HL-60 (cell line): ENCODE measurements at regions not wholly inside any gene's neighbourhood (a gene's known extent, or its start where the extent isn't known, plus 50 kb on each side); places are given as distances from the start of the nearest gene placed in this dataset.

Experiments used
- GABPA ChIP-seq: IDR thresholded peaks from 2 replicates; pipeline ENCODE4 v1.6.1; 2012; ENCODE audit warnings: low read depth
- POLR2AphosphoS5 ChIP-seq: IDR thresholded peaks from 2 replicates; pipeline ENCODE4 v1.6.1; 2012; ENCODE audit warnings: low read depth
- TF ChIP-seq, protein P1 (sequence below): IDR thresholded peaks from one replicate; pipeline ENCODE4 v1.5.1; 2011; ENCODE audit warnings: low read length, control low read depth, inconsistent platforms; ENCODE audit not compliant: insufficient read depth

DNA sequence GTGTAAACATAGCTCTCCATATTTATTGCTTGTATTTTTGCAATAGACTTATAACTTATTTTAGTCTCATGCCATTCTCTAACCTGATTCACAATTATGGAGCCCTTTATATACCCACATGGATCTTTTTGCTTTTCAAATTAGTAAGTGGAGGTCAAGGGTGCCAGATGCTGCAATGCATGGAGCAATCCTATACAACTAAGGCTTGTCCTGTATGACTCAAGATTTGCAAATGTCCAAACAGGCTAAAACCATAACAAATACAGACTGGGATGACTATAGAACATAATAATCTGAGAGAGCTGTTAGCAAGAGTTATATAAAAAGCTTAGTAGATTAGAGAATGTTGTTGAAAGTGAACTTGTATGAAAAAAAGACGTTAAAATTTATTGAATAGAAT is 690.4 kb upstream of the NRXN1 start:
- TF ChIP-seq, protein P1, sequence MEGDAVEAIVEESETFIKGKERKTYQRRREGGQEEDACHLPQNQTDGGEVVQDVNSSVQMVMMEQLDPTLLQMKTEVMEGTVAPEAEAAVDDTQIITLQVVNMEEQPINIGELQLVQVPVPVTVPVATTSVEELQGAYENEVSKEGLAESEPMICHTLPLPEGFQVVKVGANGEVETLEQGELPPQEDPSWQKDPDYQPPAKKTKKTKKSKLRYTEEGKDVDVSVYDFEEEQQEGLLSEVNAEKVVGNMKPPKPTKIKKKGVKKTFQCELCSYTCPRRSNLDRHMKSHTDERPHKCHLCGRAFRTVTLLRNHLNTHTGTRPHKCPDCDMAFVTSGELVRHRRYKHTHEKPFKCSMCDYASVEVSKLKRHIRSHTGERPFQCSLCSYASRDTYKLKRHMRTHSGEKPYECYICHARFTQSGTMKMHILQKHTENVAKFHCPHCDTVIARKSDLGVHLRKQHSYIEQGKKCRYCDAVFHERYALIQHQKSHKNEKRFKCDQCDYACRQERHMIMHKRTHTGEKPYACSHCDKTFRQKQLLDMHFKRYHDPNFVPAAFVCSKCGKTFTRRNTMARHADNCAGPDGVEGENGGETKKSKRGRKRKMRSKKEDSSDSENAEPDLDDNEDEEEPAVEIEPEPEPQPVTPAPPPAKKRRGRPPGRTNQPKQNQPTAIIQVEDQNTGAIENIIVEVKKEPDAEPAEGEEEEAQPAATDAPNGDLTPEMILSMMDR: no peak
- TF ChIP-seq POLR2AphosphoS5 (no peak), GABPA (no peak)
